ENCODE measurements at regions not wholly inside any gene's neighbourhood (a gene's known extent, or its start where the extent isn't known, plus 50 kb on each side); places are given as distances from the start of the nearest gene placed in this dataset.

DNA sequence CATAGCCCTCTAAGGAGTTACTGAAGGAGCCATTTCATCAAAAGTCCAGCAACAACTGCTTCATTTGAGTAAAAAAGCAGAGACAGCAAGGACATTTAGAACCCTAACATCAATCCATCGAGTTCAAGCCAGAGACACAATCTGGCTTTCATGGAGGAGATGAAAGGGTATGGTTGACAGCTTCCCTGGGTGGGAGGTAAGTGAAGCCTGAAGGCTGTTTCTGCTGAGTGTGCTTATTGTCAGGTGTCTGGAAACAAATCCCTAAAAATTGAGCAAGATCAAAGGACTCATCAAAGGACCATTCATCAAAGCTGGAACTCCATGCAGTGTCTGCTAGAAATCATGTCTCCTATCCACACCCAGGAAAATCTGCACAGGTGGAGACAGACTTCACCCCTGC lies 104.4 kb upstream of the CCDC196 start:
- DNase-seq = no peak

DNA sequence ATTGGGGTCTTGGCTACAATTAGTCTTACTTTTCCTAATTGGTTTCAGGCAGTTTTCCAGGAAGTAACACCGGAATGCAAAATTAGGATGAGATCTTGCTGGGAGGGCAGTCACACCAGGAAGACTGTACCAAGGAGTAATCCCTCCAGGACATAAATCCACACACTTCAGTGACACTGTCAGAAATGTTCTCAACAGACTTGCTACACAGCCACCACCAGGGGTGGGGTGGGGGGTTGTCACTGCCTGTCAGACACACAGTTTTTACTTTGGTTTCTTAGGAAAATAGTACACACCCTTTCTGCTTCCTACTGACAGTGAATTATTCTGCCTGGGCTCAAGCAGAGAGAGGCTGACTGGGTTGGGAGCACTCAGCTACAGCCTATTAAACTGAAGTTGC lies 102.9 kb upstream of the CCDC196 start:
- DNase-seq = no peak

DNA sequence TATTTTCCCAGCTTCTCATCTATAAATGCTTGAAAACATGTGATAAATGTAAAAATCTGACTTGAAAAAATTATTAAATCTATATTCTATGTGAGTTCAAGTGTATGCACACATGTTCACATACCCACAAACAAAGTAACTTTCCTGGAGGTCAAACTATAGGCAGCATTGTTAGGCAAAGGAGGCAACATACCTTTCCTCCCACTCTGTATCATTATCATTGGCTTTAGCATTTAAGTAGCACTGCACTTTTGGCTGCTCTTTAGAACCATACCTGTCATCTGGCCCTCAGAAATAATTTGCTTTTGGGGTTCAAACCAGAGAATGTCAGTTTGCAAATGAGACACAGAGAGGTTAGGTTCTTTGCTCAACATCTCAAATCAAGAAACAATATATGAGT lies 102.4 kb upstream of the CCDC196 start:
- no peak for DNase-seq

DNA sequence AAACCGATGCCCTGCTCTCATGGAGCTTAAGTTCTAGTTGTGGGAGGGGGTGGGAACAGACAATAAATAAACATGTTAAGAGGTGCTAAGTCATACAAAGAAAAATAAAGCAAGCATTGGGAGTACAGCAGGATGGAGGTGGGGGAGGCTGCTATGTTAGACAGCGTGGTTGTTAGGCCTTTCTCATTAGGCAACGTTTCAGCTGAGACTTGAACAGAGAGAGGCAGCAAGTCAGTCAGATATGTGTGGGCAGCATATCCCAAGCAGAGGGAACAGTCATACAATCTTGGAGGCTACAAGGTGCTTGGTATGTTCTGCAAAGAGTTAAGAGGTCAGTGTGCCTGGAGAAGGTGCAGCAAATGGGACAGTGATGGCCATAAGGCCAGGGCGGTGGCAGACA lies 97.7 kb upstream of the CCDC196 start:
- DNase-seq = no peak

DNA sequence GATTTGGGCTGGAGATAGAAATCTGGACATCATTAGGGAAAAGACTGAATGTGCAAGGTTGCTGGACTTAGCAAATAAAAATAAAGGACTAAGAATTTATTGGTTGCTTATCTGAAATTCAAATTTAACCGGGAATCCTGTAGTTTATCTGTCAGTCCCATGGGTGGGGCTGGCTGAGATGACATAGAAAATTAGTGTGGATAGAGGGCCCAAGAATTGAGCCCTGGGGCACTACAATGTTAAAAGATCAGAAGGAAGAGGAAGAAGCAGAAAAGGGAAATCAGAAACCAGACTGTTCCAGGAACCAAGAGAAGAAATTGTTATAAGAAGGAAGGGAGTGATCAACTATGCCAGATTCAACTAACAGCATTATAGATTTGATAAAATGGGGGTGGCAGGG lies 96.7 kb upstream of the CCDC196 start:
- DNase-seq = no peak

DNA sequence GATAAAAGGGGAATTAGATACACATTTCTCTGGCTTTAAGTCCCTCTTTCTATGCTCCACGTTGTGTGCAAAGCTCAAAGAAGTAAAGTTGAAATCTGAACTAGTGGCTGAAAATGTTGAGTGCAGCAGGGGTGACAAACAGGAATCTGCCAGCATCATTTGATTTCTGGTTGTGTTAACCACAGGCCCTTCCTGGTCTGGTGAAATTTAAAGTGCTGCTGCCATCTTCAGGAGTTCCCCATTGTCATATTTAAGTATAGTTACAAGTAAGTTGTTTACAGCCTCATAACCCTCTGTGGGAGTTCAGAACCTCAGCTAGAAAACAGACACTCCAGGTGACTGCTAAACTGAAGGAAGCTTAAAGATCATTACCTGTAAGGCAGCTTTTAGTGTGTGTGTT lies 90.9 kb upstream of the CCDC196 start:
- no peak for DNase-seq

DNA sequence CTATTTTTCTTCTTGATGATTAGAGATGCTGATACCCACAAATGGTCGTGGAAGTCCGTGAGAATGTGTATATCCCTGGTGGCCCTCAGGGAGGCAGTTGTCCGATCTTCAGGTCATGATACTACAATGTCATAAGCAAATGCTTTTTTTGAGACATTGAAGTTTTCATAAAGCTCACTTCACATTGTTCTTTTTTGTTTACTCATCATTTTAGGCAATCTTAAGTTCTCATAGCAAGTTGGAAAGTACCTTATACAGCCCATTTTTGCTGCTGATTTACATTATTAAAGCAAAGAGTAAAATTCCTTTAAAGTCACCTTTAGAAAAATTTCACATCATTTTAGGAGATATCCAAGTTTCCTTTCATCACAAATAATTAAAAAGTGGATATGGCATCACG lies 90.0 kb upstream of the CCDC196 start:
- DNase-seq = no peak

DNA sequence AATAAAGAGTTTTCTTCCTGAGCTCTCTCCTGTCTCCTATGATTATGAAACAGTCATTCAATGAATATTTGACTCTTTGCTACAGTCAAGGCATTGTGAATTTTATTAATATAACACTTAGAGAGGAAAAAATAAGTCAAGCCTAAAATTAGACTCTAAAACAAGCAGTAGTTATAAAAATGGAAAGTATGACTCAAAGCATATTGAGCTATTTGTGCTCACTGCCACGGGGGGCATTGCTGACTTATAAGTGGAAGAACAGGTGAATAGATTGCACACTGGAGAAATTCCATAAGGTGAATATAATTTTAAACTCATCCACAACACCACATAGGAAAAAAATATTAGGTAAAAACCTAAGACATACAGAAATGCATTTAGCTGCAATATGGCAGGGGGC lies 87.7 kb upstream of the CCDC196 start:
- DNase-seq = no peak

DNA sequence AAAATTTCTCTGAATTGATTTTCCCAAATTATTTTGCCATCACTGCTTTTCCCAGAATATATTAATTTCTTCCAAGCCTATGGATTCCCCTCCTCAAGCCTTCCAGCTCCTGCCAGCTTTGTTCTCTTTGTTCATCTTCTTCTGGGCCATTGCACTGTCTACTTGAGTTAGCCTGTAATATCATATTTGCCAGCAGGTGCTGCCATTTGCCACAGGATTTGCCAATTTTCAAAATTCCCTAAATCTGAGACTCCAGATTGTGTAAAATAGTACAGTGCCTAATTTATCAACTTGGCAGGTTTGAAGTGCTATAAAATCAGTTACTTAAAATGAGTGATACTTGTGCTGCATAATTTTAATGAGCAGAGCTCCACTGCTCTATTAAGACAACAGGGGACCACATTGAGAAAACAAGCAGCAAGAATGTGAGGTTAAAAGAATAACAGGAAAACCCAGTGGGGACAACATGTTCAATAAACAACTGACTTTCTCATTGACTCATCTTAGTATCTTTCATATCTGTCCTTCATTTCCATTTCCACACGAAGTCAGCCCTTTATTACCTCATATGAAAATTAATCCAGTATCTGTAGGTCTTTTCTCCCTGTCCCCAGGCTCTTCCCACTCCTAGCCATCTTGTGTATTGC lies 84.6 kb upstream of the CCDC196 start:
- no peak for DNase-seq

DNA sequence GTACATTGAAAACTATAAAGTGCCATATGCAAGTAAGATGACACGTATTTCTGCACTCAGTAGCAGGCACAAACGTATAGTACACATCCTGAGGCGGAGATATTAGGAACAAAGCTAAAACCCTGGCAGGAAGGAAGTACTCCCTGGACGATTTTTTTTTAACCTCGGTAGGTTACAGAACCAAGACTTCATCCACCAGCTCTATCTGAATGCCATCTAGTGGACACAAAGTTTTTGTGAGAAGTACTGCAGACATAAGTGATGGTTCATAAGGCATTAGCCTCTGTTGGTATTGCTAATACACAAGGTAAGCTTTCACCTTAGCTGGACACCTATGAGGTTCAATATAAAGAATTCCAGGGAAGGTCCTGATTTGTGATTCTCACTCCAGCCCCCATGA lies 83.0 kb upstream of the CCDC196 start:
- DNase-seq = no peak

DNA sequence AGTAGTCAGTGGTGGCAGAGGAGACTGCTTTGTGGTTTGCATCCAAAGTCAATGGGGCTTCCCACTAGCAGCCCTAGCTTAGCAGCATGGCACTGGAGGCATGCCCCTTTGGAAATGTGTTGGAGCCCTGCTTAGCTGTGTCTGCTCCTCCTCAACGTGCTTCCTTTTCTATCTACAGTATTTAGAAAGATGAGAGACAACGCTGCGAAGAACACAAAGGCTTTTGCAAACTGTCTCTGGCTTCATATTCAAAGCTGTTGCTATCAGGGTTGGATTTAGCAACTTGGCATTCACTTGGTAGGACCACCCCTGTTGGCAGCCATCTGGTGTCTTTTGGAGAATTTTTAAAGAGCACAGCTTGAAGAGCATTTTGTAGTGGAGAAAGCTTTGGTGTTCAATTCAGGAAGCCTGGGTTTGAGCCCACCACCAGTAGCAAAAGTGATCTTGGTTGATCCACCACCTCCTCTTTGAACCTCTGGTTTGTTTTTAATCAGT lies 82.1 kb upstream of the CCDC196 start:
- no peak for DNase-seq

DNA sequence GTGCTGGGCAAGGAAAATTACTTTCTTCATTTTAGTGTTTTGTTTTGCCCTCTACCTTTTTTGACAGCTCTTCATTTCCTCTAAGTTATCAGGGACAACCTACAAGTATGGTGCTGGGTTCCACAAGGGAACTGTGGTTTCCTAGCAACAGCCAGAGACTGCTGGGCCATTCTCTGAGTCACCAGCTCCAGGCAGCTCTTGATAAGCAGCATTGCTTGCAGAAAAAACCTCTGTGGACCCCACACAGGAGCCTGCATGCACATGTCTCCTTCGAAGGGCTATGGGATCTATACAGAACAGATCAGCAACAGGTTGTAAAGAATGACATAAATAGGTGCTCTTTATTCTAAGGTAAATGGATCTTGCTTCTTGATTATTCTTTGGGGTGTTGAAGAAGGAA lies 81.0 kb upstream of the CCDC196 start:
- no peak for DNase-seq

DNA sequence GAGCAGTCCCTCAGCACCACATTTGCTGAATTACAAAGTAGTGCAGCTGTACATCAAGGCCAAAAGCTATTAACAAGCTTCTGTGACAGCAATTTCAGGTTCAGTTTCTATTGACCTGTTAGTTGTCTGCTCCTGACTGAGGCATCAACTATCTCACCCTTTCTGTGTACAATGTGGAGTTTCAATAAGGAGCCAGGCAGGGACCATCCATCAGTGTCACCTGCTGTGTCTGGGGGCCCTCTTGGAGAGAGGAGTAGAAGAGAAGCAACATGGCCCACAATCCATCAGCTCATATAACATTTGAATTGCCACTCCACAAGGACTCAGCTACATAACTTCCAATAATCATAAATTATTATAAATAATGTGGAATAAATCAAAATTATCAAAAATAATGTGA lies 72.3 kb upstream of the CCDC196 start:
- no peak for DNase-seq

DNA sequence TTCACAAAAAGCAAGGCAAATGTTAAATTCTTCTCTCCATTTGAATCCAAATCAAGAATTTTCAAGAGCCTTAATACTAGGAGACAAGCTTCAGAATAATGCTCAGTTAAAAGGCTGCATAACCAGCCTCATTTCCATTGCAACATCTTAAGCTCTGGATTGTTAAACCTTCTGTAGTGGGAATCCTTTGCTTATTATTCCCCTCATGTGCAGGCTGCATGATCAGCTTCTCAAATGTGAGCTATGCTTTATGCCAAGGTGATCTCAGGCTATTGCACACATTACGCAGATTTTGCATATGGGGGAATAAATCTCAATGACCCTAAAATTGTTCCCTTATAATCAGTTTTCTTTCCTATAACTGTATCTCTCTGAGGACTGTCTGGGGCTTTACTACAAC lies 71.7 kb upstream of the CCDC196 start:
- DNase-seq = no peak

DNA sequence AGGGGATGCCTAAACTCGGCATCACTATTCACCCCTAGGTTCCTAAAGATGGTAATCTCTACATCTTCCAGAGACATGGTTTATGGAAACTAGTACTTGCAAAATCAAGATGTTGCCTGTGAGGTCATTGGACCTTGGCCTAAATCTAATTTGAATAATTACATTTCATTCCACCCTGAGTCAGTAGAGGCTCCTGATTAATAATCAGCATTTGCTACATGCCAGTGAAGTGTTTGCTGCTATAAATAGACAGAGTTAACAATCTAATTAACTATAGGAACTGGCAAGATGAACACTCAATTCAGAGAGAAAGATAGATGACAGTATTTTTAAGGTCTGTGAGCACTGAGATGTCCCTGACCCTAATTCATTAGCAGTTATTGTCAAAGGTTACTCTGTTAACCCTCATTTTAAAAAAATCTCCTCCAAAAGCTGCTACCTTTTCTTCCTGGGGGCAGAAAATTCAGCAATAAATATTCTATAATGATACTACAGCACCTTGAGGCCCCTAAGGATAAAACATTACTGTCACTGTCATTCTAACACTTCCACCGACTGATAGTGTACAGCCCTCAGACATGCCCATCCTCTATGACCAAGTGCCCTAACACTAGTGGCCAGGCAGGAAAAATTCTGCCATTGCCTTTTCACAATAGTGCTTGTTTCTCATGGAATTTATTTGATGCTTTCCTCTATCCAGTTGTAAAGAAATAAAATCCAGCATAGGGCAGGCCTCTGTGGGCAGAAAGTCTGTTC lies 65.7 kb upstream of the CCDC196 start:
- DNase-seq = no peak

DNA sequence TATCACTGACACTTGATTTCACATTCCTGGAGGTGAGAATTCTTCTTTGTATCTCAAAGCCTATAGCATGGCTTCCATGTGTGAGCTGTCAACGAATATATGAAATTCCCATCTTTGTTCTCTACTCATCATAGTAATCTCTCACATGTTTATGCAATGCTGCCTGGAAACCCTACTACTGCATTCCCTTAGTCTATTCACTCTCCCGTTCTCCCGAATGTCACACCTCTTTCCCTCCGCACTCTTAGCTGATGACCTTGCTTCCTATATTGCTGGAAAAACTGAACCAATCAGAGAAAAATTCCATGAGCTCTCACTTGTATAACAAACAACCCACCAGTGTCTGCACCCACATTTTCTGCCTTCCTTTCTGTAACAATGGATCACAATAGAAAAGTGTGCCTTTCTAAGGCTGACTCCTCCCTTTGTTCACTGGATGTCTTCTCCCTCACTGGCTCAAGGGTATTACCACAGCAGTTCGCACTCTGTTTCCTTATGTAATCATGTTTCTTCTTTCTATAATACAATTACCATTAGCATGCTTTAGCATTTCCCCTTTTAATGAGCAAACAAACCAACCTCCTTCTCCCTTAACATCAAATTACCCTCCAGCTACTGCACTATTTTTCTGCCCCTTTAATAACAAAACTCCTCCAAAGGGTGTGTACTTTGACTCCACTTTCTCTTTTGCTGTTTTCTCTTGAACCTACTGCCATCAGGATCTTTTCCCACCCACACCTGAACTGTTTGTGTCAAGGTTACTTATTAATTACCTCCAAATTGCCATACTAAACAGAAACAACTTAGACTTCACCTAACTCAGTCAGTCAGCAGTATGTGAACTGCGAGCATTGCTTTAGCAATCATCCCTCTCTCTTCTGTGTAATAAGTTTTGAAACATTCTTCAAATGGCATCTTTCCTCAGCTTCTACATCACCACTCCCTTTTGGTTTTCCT lies 63.9 kb upstream of the CCDC196 start:
- no peak for DNase-seq

DNA sequence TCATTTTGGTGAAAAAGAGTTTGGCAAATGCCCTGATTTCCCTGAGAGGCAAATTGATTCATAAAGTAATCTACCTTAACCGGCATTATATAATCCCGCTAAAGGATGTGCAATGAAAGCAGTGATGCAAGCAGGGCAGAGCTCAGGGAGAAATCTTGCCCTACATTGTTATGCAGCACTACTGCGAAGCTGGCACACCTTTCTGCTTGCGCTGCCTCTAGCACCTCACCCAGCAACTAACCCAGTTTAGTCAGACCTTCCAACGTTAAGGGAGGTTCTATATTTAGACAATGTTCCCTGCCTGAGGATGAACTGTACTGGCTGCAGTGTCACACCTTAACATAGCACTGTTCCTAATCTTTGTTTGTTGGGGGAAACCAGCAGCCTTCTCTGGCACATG lies 60.8 kb upstream of the CCDC196 start:
- no peak for DNase-seq

DNA sequence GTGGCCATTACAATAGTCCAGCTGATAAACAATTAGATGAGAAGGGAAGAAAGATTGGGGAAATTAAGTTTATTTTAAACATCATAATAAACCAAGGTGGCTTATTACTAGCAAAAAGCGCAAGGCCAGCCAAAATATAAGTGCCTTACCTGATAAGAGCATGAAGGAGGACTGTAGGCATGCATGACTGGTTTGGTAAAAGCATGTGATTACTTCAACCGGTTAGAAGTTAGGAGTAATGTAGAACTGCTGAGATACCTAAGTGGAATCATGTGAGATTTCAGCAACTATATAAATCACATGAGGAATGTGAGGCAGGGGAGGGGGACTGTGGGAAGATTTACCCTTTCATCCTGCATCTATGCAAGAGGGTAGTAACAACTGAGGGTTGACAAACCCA lies 59.7 kb upstream of the CCDC196 start:
- DNase-seq = no peak

DNA sequence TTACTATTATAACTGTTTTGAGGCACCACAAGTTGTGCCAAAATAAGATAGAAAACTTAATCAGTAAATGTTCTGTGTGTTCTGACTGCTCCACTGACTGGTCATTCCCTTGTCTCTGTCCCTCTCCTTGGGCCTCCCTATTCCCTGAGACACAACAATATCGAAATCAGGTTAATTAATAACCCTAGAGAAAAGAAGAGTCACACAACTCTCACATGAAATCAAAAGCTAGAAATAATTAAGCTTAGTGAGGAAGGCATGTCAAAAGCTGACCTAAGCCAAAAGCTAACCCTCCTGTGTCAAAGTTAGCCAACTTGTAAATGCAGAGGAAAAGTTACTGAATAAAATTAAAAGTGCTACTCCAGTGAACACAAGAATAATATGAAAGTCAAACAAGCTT lies 53.8 kb upstream of the CCDC196 start:
- DNase-seq = no peak

DNA sequence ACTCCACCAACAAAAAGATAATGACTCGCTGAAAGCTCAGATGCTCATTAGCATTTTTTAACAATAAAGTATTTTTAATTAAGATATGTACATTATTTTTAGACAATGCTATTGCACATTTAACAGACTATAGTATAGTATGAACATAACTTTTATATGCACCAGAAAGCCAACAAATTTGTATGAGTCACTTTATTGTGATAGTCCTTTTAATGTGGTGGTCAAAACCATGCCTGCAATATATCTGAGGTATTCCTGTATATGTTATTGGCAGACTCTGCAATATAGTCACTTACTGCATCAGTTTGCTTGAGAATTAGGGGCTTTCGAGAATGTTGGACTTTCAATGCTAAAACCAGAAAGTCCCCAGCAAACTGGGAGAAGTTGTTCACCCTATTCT lies 51.7 kb upstream of the CCDC196 start:
- no peak for DNase-seq

DNA sequence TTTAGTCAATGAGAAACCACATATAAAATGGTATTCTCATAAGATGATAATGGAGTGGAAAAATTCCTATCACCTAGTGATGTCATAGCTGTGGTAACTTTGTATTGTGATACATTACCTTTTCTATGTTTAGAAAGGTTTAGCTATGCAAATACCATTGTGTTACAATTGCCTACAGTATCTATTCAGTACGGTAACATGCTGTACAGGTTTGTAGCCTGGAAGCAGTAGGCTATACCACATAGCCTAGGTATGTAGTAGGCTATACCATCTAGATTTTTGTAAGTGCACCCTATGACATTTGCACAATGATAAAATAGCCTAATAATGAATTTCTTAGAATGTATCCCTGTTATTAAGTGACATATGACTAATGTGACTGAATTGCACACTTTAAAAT lies 50.5 kb upstream of the CCDC196 start:
- DNase-seq = no peak

All from activated naive CD4-positive, alpha-beta T cell treated with anti-CD3 and anti-CD28 coated beads, Interleukin-2, amount 50 U/mL, for 16 hours (primary cell).